Vagina (tissue), 2 donors: ENCODE measurements at regions not wholly inside any gene's neighbourhood (a gene's known extent, or its start where the extent isn't known, plus 50 kb on each side); places are given as distances from the start of the nearest gene placed in this dataset.

ENCODE experiments used
- DNase-seq, 2 donors: peaks; one replicate each; pipeline ENCODE4 v3.0.0-alpha.2; 2017; ENCODE audit errors: extremely low spot score in 2 of 2
- H3K27ac ChIP-seq: fragments of 200-600 bp; sonication (generic); one replicate; pipeline ENCODE4 v1.5.1; 2019
- H3K27me3 ChIP-seq: fragments of 200-600 bp; sonication (generic); one replicate; pipeline ENCODE4 v1.5.1; 2019
- H3K36me3 ChIP-seq, 2 donors: fragments of 200-600 bp; sonication (generic); one replicate each; pipeline ENCODE4 v1.5.1; 2017 to 2019
- H3K4me1 ChIP-seq: fragments of 200-600 bp; sonication (generic); one replicate; pipeline ENCODE4 v1.5.1; 2019
- H3K4me3 ChIP-seq, 2 donors: fragments of 200-600 bp; sonication (generic); 1 replicate in 1 of 2; 2 replicates in 1 of 2; pipeline ENCODE4 v1.5.1; 2016 to 2019
- H3K9me3 ChIP-seq: fragments of 200-600 bp; sonication (generic); one replicate; pipeline ENCODE4 v1.5.1; 2019
- CTCF ChIP-seq, 3 experiments: fragments of 450-650 bp in 2 of 3; fragments of 200-600 bp in 1 of 3; sonication (generic) in 1 of 3; IDR thresholded peaks; one replicate each; pipeline ENCODE4 v1.5.1; 2017 to 2019; ENCODE audit warnings: antibody characterized with exemption in 3 of 3, mild to moderate bottlenecking in 2 of 3, moderate library complexity in 2 of 3
- POLR2A ChIP-seq, 2 donors: fragments of 450-650 bp; IDR thresholded peaks; one replicate each; pipeline ENCODE4 v1.6.1; 2017; ENCODE audit warnings: antibody characterized with exemption in 2 of 2, mild to moderate bottlenecking in 2 of 2, moderate library complexity in 2 of 2
- POLR2AphosphoS5 ChIP-seq, 2 donors: sonication (generic); formaldehyde crosslinking; IDR thresholded peaks; one replicate each; pipeline ENCODE4 v1.9.0; 2017; ENCODE audit warnings: antibody characterized with exemption in 2 of 2, mild to moderate bottlenecking in 2 of 2, low read depth in 1 of 2; ENCODE audit not compliant: insufficient read depth in 1 of 2
- intact Hi-C: fragments of 100-400 bp; cut with DNase I; formaldehyde crosslinking; loops from one replicate; pipeline ENCODE4 v1.15.1; 2023

- no peaks in the 10 kb centered on the region for H3K9me3 ChIP-seq
- H3K27me3 ChIP-seq, result no peaks in the 10 kb centered on the region
- intact Hi-C loops, result no loop called here
- no peak for DNase-seq
- no peak overlapping the region for H3K27ac ChIP-seq
- H3K4me3 ChIP-seq, result no peak overlapping the region
- TF ChIP-seq CTCF (IDR thresholded peaks at IDR 0.05), result no peak
- TF ChIP-seq POLR2AphosphoS5 (IDR thresholded peaks at IDR 0.05; ENCODE audit: insufficient read depth in 1 of 2, low read depth in 1 of 2), result no peak
- TF ChIP-seq POLR2A (IDR thresholded peaks at IDR 0.05), result no peak
- H3K4me1 ChIP-seq, result no peaks in the 10 kb centered on the region
- H3K36me3 ChIP-seq, result no peaks in the 10 kb centered on the region
Measured at GRCh38 chr11:127424661-127425060, 424.1 kb upstream of the KIRREL3 start.

GRCh38 chr11:127420139-127420538 is 419.6 kb upstream of the KIRREL3 start:
- no peak overlapping the region for H3K27ac ChIP-seq
- no peaks in the 10 kb centered on the region for H3K4me1 ChIP-seq
- H3K36me3 ChIP-seq, result no peaks in the 10 kb centered on the region
- H3K9me3 ChIP-seq, result no peaks in the 10 kb centered on the region
- intact Hi-C loops, result no loop called here
- no peak for DNase-seq
- no peak overlapping the region for H3K4me3 ChIP-seq
- H3K27me3 ChIP-seq, result no peaks in the 10 kb centered on the region
- TF ChIP-seq POLR2AphosphoS5 (IDR thresholded peaks at IDR 0.05; ENCODE audit: insufficient read depth in 1 of 2, low read depth in 1 of 2) (no peak), CTCF (IDR thresholded peaks at IDR 0.05) (no peak), POLR2A (IDR thresholded peaks at IDR 0.05) (no peak)

GRCh38 chr11:127412722-127413380 is 412.3 kb upstream of the KIRREL3 start:
- no peak for DNase-seq
- TF ChIP-seq CTCF (IDR thresholded peaks at IDR 0.05), result no peak
- TF ChIP-seq POLR2A (IDR thresholded peaks at IDR 0.05), result no peak
- TF ChIP-seq POLR2AphosphoS5 (IDR thresholded peaks at IDR 0.05; ENCODE audit: insufficient read depth in 1 of 2, low read depth in 1 of 2), result no peak
- H3K36me3 ChIP-seq, result no peaks in the 10 kb centered on the region
- H3K27ac ChIP-seq, result no peak overlapping the region
- H3K4me1 ChIP-seq, result no peaks in the 10 kb centered on the region
- H3K9me3 ChIP-seq, result no peaks in the 10 kb centered on the region
- intact Hi-C loops, result no loop called here
- no peaks in the 10 kb centered on the region for H3K27me3 ChIP-seq
- no peak overlapping the region for H3K4me3 ChIP-seq

GRCh38 chr11:127412234-127412633 is 411.7 kb upstream of the KIRREL3 start:
- Histone ChIP-seq H3K36me3 (no peaks in the 10 kb centered on the region), H3K4me3 (no peak overlapping the region), H3K9me3 (no peaks in the 10 kb centered on the region), H3K4me1 (no peaks in the 10 kb centered on the region), H3K27me3 (no peaks in the 10 kb centered on the region), H3K27ac (no peak overlapping the region)
- TF ChIP-seq CTCF (IDR thresholded peaks at IDR 0.05) (no peak), POLR2AphosphoS5 (IDR thresholded peaks at IDR 0.05; ENCODE audit: insufficient read depth in 1 of 2, low read depth in 1 of 2) (no peak), POLR2A (IDR thresholded peaks at IDR 0.05) (no peak)
- no peak for DNase-seq
- intact Hi-C loops, result no loop called here

- Histone ChIP-seq H3K36me3 (no peaks in the 10 kb centered on the region), H3K27ac (no peak overlapping the region), H3K27me3 (no peaks in the 10 kb centered on the region), H3K4me3 (no peak overlapping the region), H3K9me3 (no peaks in the 10 kb centered on the region), H3K4me1 (no peaks in the 10 kb centered on the region)
- TF ChIP-seq POLR2AphosphoS5 (IDR thresholded peaks at IDR 0.05; ENCODE audit: insufficient read depth in 1 of 2, low read depth in 1 of 2) (no peak), POLR2A (IDR thresholded peaks at IDR 0.05) (no peak), CTCF (IDR thresholded peaks at IDR 0.05) (no peak)
- intact Hi-C loops, result no loop called here
- no peak for DNase-seq
Measured at GRCh38 chr11:127411283-127411682, 410.7 kb upstream of the KIRREL3 start.
